ENCODE measurements at regions not wholly inside any gene's neighbourhood (a gene's known extent, or its start where the extent isn't known, plus 50 kb on each side); places are given as distances from the start of the nearest gene placed in this dataset.
"Not testable (repeated sequence)": the region's sequence is repeated elsewhere in the genome, so short reads cannot be mapped to it uniquely, and the experiment has no call there.

DNA sequence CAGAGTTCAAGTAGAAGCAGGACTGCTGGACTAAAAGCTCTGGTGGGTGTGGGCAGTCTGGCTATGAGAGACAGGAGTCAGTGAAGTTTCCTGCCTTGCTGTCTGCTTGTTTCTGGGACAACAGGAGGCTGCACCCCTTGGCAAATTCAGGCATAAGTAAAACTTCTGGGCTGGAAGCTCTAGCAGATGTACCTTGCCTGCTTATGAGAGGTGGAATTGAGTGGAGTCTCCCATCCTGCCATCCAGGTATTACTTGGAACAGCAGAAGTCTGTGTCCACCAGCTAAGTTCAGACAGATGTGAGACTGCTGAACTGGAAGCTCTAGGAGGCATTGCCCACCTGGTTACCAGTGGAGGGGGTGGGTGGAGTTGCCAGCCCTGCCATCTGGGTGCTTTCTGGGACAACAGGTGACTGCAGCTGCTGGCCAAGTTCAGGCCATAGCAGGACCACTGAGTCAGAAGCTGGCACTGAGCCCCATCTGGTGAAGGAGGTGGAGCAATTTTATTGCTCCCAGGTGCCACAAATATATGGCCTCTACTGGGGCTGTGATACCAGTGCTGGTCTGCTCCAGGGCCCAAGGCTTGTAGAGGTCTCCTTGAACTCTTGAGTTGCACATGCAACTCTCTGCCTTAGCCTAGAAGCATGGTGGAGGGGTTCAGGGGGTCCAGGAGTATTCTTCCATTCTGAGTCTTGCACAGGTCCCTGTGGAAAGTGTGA is 199.4 kb upstream of the FN1 start:
- H3K4me3 ChIP-seq, result no peak overlapping the region
- H3K27ac ChIP-seq, result no peak overlapping the region
- DNase-seq, result no peak
- H3K36me3 ChIP-seq, result no peaks in the 10 kb centered on the region
- H3K9me3 ChIP-seq, result no peaks in the 10 kb centered on the region
- H3K4me1 ChIP-seq, result no peaks in the 10 kb centered on the region
- TF ChIP-seq, protein P1, sequence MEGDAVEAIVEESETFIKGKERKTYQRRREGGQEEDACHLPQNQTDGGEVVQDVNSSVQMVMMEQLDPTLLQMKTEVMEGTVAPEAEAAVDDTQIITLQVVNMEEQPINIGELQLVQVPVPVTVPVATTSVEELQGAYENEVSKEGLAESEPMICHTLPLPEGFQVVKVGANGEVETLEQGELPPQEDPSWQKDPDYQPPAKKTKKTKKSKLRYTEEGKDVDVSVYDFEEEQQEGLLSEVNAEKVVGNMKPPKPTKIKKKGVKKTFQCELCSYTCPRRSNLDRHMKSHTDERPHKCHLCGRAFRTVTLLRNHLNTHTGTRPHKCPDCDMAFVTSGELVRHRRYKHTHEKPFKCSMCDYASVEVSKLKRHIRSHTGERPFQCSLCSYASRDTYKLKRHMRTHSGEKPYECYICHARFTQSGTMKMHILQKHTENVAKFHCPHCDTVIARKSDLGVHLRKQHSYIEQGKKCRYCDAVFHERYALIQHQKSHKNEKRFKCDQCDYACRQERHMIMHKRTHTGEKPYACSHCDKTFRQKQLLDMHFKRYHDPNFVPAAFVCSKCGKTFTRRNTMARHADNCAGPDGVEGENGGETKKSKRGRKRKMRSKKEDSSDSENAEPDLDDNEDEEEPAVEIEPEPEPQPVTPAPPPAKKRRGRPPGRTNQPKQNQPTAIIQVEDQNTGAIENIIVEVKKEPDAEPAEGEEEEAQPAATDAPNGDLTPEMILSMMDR (IDR thresholded peaks at IDR 0.05), result no peak
- no peak for TF ChIP-seq POLR2A (IDR thresholded peaks at IDR 0.05)
- no peaks in the 10 kb centered on the region for H3K27me3 ChIP-seq

DNA sequence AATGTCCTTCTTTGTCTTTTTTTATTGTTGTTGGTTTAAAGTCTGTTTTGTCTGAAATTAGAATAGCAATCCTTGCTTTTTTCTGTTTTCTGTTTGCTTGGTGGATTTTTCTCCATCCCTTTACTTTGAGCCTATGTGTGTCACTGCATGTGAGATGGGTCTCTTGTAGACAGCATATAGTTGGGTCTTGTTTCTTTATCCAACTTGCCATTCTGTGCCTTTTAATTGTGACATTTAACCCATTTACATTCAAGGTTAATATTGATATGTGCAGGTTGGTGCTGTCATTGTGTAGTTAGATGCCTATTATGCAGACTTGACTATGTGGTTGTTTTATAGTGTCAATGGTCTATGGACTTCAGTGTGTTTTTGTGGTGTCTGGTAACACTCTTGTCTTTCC is 197.5 kb upstream of the FN1 start:
- Histone ChIP-seq H3K9me3 (no peaks in the 10 kb centered on the region), H3K4me1 (no peaks in the 10 kb centered on the region), H3K36me3 (no peaks in the 10 kb centered on the region), H3K4me3 (no peak overlapping the region), H3K27me3 (no peaks in the 10 kb centered on the region), H3K27ac (no peak overlapping the region)
- TF ChIP-seq, protein P1 (IDR thresholded peaks at IDR 0.05), result no peak
- TF ChIP-seq POLR2A (IDR thresholded peaks at IDR 0.05), result no peak
- DNase-seq, result no peak

DNA sequence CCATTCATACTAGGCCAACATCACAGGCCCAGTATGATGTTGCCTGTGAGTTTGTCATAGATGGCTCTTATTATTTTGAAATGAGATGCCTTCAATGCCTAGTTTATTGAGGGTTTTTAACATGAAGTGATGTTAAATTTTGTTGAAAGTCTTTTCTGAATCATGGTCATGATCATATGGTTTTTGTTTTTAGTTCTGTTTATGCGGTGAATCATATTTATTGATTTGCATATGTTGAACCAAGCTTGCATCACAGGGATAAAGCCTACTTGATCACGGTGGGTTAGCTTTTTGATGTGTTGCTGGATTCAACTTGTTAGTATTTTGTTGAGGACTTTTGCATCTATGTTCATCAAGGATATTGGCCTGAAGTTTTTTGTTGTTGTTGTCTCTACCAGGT is 195.8 kb upstream of the FN1 start:
- no peaks in the 10 kb centered on the region for H3K36me3 ChIP-seq
- no peaks in the 10 kb centered on the region for H3K9me3 ChIP-seq
- H3K4me3 ChIP-seq, result no peak overlapping the region
- no peak overlapping the region for H3K27ac ChIP-seq
- TF ChIP-seq, protein P1 (IDR thresholded peaks at IDR 0.05), result no peak
- TF ChIP-seq POLR2A (IDR thresholded peaks at IDR 0.05), result no peak
- no peak for DNase-seq
- no peaks in the 10 kb centered on the region for H3K27me3 ChIP-seq
- H3K4me1 ChIP-seq, result no peaks in the 10 kb centered on the region

DNA sequence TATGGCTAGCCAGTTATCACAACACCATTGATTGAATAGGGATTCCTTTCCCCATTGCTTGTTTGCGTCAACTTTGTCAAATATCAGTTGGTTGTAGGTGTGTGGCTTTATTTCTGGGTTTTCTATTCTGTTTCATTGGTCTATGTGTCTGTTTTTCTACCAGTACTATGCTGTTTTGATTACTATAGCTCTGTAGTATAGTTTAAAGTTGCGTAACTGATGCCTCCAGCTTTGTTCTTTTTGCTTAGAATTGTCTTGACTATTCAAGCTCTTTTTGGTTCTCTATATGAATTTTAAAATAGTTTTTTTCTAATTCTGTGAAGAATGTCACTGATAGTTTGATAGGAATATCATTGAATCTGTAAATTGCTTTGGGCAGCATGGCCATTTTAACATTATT is 194.9 kb upstream of the FN1 start:
- not testable (repeated sequence) for H3K36me3 ChIP-seq, H3K27me3 ChIP-seq, H3K9me3 ChIP-seq, H3K4me3 ChIP-seq, H3K4me1 ChIP-seq, H3K27ac ChIP-seq, DNase-seq

DNA sequence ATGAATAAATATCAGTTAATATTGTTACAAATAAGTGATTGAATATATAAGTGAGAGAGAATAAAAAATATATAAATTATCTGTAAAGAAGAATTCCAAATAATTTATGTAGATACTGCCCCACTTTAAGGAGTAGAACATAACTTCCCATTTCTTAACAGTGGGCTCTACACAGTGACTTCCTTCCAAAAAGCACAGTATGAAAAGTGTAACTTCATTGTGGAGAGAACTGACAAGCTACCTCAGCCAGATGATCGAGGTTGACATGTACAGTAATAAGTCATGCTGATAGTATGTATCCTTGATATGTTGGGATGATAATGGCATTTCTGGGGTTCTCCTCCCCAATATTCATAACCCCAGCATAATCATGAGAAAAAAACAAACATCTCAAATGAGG is 191.9 kb upstream of the FN1 start:
- Histone ChIP-seq H3K4me1 (peaks cover 0 to 5% (median 0%) of the 10 kb centered on the region in 4 donors), H3K27ac (no peak overlapping the region), H3K9me3 (no peaks in the 10 kb centered on the region), H3K4me3 (no peak overlapping the region), H3K36me3 (no peaks in the 10 kb centered on the region), H3K27me3 (no peaks in the 10 kb centered on the region)
- TF ChIP-seq, protein P1 (IDR thresholded peaks at IDR 0.05), result no peak
- TF ChIP-seq POLR2A (IDR thresholded peaks at IDR 0.05), result no peak
- DNase-seq, result no peak

DNA sequence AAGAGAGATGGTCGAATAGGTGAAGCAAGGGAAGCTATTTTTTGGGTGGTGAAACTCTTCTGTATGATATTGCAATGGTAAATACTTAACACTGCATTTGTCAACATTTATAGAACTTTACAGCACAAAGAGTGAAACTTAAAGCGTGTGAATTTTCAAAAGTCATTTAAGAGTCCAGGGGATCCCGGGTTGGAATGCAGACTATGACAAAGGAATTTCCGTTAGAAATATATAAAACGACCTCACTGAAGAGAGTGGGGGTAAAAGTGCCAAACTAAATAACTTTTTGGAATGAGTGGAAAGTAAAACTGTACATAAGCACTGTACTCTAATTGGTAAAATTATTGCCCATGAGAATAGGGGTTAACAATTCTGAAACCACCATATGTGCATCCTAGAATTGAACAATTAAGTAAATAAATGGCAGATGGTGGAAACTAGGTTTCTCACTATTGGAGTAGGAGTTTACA is 191.0 kb upstream of the FN1 start:
- Histone ChIP-seq H3K4me1 (peaks cover 0 to 5% (median 0%) of the 10 kb centered on the region in 4 donors), H3K9me3 (no peaks in the 10 kb centered on the region), H3K27ac (no peak overlapping the region), H3K36me3 (no peaks in the 10 kb centered on the region), H3K4me3 (no peak overlapping the region), H3K27me3 (no peaks in the 10 kb centered on the region)
- no peak for DNase-seq
- TF ChIP-seq, protein P1 (IDR thresholded peaks at IDR 0.05), result no peak
- TF ChIP-seq POLR2A (IDR thresholded peaks at IDR 0.05), result no peak
